ENCODE measurements at regions not wholly inside any gene's neighbourhood (a gene's known extent, or its start where the extent isn't known, plus 50 kb on each side); places are given as distances from the start of the nearest gene placed in this dataset.

GRCh38 chr15:59839906-59840305 lies 150.8 kb upstream of the BNIP2 start:
- Histone ChIP-seq H3K4me3 (no peak overlapping the region), H3K27me3 (peaks cover 0 to 25% (median 0%) of the 10 kb centered on the region in 3 donors), H3K4me1 (no peaks in the 10 kb centered on the region), H3K27ac (no peak overlapping the region), H3K9me3 (no peaks in the 10 kb centered on the region), H3K36me3 (no peaks in the 10 kb centered on the region)
- intact Hi-C loops (cut with DNase I; ENCODE audit: low total_unique reads), result no loop called here
- no peak for DNase-seq
- WGBS, 5 donors, result 63 to 83% (median 74%) methylated on average over 2 of the region's 2 CpGs
- TF ChIP-seq POLR2AphosphoS5 (IDR thresholded peaks at IDR 0.05), result no peak
- TF ChIP-seq POLR2A (IDR thresholded peaks at IDR 0.05), result no peak
- TF ChIP-seq EP300 (IDR thresholded peaks at IDR 0.05), result no peak
- no peak for TF ChIP-seq CTCF (IDR thresholded peaks at IDR 0.05)

GRCh38 chr15:59838900-59839299 lies 149.8 kb upstream of the BNIP2 start:
- Histone ChIP-seq H3K4me1 (no peaks in the 10 kb centered on the region), H3K36me3 (no peaks in the 10 kb centered on the region), H3K9me3 (no peaks in the 10 kb centered on the region), H3K27ac (no peak overlapping the region), H3K27me3 (peaks cover 0 to 30% (median 0%) of the 10 kb centered on the region in 3 donors), H3K4me3 (no peak overlapping the region)
- intact Hi-C loops (cut with DNase I; ENCODE audit: low total_unique reads), result no loop called here
- 29 to 40% (median 34%) methylated on average over 4 of the region's 4 CpGs for WGBS, 5 donors
- TF ChIP-seq POLR2A (IDR thresholded peaks at IDR 0.05) (no peak), POLR2AphosphoS5 (IDR thresholded peaks at IDR 0.05) (no peak), EP300 (IDR thresholded peaks at IDR 0.05) (no peak), CTCF (IDR thresholded peaks at IDR 0.05) (no peak)
- no peak for DNase-seq

- WGBS, 5 donors, result 78 to 96% (median 90%) methylated on average over 1 of the region's 1 CpG
These were observed 146.7 kb upstream of the BNIP2 start for GRCh38 chr15:59835776-59836175.

GRCh38 chr15:59834528-59834927 lies 145.4 kb upstream of the BNIP2 start:
- no peaks in the 10 kb centered on the region for H3K36me3 ChIP-seq

More at GRCh38 chr15:59835776-59836175, 146.7 kb upstream of the BNIP2 start:
- Histone ChIP-seq H3K36me3 (no peaks in the 10 kb centered on the region), H3K27me3 (peaks cover 0 to 22% (median 0%) of the 10 kb centered on the region in 3 donors), H3K27ac (no peak overlapping the region), H3K4me3 (no peak overlapping the region), H3K4me1 (no peaks in the 10 kb centered on the region), H3K9me3 (no peaks in the 10 kb centered on the region)
- no peak for DNase-seq
- intact Hi-C loops (cut with DNase I; ENCODE audit: low total_unique reads), result no loop called here
- TF ChIP-seq POLR2A (IDR thresholded peaks at IDR 0.05) (no peak), EP300 (IDR thresholded peaks at IDR 0.05) (no peak), CTCF (IDR thresholded peaks at IDR 0.05) (no peak), POLR2AphosphoS5 (IDR thresholded peaks at IDR 0.05) (no peak)

More at GRCh38 chr15:59834528-59834927, 145.4 kb upstream of the BNIP2 start:
- Histone ChIP-seq H3K4me3 (no peak overlapping the region), H3K9me3 (no peaks in the 10 kb centered on the region), H3K4me1 (no peaks in the 10 kb centered on the region), H3K27me3 (peaks cover 0 to 22% (median 0%) of the 10 kb centered on the region in 3 donors), H3K27ac (no peak overlapping the region)
- intact Hi-C loops (cut with DNase I; ENCODE audit: low total_unique reads), result no loop called here
- WGBS, 5 donors, result 54 to 74% (median 71%) methylated on average over 3 of the region's 3 CpGs
- TF ChIP-seq CTCF (IDR thresholded peaks at IDR 0.05), result no peak
- no peak for TF ChIP-seq POLR2AphosphoS5 (IDR thresholded peaks at IDR 0.05)
- no peak for TF ChIP-seq EP300 (IDR thresholded peaks at IDR 0.05)
- TF ChIP-seq POLR2A (IDR thresholded peaks at IDR 0.05), result no peak
- no peak for DNase-seq
